GM12878 (cell line): ENCODE measurements at regions not wholly inside any gene's neighbourhood (a gene's known extent, or its start where the extent isn't known, plus 50 kb on each side); places are given as distances from the start of the nearest gene placed in this dataset.

Experiments
- EP300 ChIP-seq, 2 experiments: fragments of 150-350 bp in 1 of 2; IDR thresholded peaks; 2 replicates each; pipeline ENCODE4 v1.6.1; 2011 to 2012; ENCODE audit warnings: low read depth in 2 of 2, low read length in 2 of 2, borderline replicate concordance in 1 of 2, improper control_type of control experiment in 1 of 2, inconsistent platforms in 1 of 2; ENCODE audit not compliant: control insufficient read depth in 1 of 2
- FOXK2 ChIP-seq: fragments of 450-650 bp; IDR thresholded peaks from 2 replicates; pipeline ENCODE4 v1.6.1; 2017; ENCODE audit warnings: mild to moderate bottlenecking, moderate library complexity
- GABPA ChIP-seq: IDR thresholded peaks from 2 replicates; pipeline ENCODE4 v1.6.1; 2014; ENCODE audit warnings: antibody characterized with exemption, low read depth, mild to moderate bottlenecking, inconsistent platforms
- MAX ChIP-seq: IDR thresholded peaks from 2 replicates; pipeline ENCODE4 v1.6.1; 2012; ENCODE audit warnings: low read depth, low read length, improper control_type of control experiment
- NFXL1 ChIP-seq: fragments of 450-650 bp; IDR thresholded peaks from 2 replicates; pipeline ENCODE4 v1.6.1; 2017; ENCODE audit warnings: antibody characterized with exemption, mild to moderate bottlenecking, borderline replicate concordance
- NFYA ChIP-seq: IDR thresholded peaks from 2 replicates; pipeline ENCODE4 v1.6.1; 2011; ENCODE audit warnings: low read depth, mild to moderate bottlenecking, low read length, improper control_type of control experiment, borderline replicate concordance
- POLR2A ChIP-seq: IDR thresholded peaks from 2 replicates; pipeline ENCODE4 v1.6.1; 2011; ENCODE audit warnings: low read depth, mild to moderate bottlenecking, low read length
- TF ChIP-seq, protein P1 (sequence below), 3 experiments: IDR thresholded peaks in 2 of 3; conservative IDR thresholded peaks in 1 of 3; 2 replicates each; pipeline ENCODE4 v1.5.1; 2011; ENCODE audit warnings: low read depth in 3 of 3, low read length in 3 of 3, mild to moderate bottlenecking in 3 of 3, control low read depth in 2 of 3, moderate library complexity in 2 of 3, inconsistent platforms in 1 of 3, mixed read lengths in 1 of 3; ENCODE audit not compliant: control insufficient read depth in 2 of 3, insufficient read depth in 1 of 3; ENCODE audit errors: extremely low read depth in 1 of 3

GRCh38 chr2:107607473-107607872 lies 219.2 kb upstream of the RGPD4 start:
- TF ChIP-seq, protein P1, sequence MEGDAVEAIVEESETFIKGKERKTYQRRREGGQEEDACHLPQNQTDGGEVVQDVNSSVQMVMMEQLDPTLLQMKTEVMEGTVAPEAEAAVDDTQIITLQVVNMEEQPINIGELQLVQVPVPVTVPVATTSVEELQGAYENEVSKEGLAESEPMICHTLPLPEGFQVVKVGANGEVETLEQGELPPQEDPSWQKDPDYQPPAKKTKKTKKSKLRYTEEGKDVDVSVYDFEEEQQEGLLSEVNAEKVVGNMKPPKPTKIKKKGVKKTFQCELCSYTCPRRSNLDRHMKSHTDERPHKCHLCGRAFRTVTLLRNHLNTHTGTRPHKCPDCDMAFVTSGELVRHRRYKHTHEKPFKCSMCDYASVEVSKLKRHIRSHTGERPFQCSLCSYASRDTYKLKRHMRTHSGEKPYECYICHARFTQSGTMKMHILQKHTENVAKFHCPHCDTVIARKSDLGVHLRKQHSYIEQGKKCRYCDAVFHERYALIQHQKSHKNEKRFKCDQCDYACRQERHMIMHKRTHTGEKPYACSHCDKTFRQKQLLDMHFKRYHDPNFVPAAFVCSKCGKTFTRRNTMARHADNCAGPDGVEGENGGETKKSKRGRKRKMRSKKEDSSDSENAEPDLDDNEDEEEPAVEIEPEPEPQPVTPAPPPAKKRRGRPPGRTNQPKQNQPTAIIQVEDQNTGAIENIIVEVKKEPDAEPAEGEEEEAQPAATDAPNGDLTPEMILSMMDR (IDR thresholded peaks at IDR 0.05 in 2 of 3, conservative IDR thresholded peaks at IDR 0.05 in 1 of 3; ENCODE audit: control insufficient read depth in 2 of 3, extremely low read depth in 1 of 3, insufficient read depth in 1 of 3, low read depth in 3 of 3, low read length in 3 of 3), result no peak
- no peak for TF ChIP-seq MAX
- TF ChIP-seq NFYA, result no peak
- TF ChIP-seq POLR2A, result no peak
- no peak for TF ChIP-seq GABPA
- TF ChIP-seq NFXL1, result no peak
- TF ChIP-seq FOXK2, result no peak
- TF ChIP-seq EP300 (IDR thresholded peaks at IDR 0.05; ENCODE audit: borderline replicate concordance in 1 of 2, control insufficient read depth in 1 of 2, low read depth in 2 of 2, low read length in 2 of 2), result no peak
